H9 (cell line): ENCODE measurements at regions not wholly inside any gene's neighbourhood (a gene's known extent, or its start where the extent isn't known, plus 50 kb on each side); places are given as distances from the start of the nearest gene placed in this dataset.

ENCODE experiments used
- DNase-seq: peaks from one replicate; pipeline ENCODE4 v3.0.0-alpha.2; 2017
- H2AFZ ChIP-seq: one replicate; pipeline ENCODE4 v1.6.1; 2013; ENCODE audit warnings: mild to moderate bottlenecking, low read length, control low read depth, moderate library complexity
- H2AK5ac ChIP-seq: 2 replicates; pipeline ENCODE4 v1.6.1; 2013; ENCODE audit warnings: low read length, control low read depth, mixed read lengths; ENCODE audit not compliant: insufficient read length
- H2BK120ac ChIP-seq: one replicate; pipeline ENCODE4 v1.6.1; 2013; ENCODE audit warnings: low read depth, mild to moderate bottlenecking, low read length, control low read depth, inconsistent platforms; ENCODE audit not compliant: poor library complexity, severe bottlenecking
- H2BK12ac ChIP-seq: 2 replicates; pipeline ENCODE4 v1.6.1; 2013; ENCODE audit warnings: low read length, control low read depth, mixed read lengths, low read depth; ENCODE audit not compliant: insufficient read length
- H2BK15ac ChIP-seq: 2 replicates; pipeline ENCODE4 v1.6.1; 2013; ENCODE audit warnings: low read depth, low read length, control low read depth
- H2BK20ac ChIP-seq: one replicate; pipeline ENCODE4 v1.6.1; 2013; ENCODE audit warnings: low read depth, mild to moderate bottlenecking, low read length, control low read depth, inconsistent platforms; ENCODE audit not compliant: poor library complexity, severe bottlenecking
- H2BK5ac ChIP-seq: 2 replicates; pipeline ENCODE4 v1.6.1; 2013; ENCODE audit warnings: low read length, control low read depth, mixed read lengths; ENCODE audit not compliant: insufficient read length
- H3K14ac ChIP-seq: 2 replicates; pipeline ENCODE4 v1.6.1; 2013; ENCODE audit warnings: low read length, control low read depth; ENCODE audit not compliant: insufficient read depth
- H3K18ac ChIP-seq: 2 replicates; pipeline ENCODE4 v1.6.1; 2013; ENCODE audit warnings: low read depth, mild to moderate bottlenecking, mixed read lengths, low read length, control low read depth; ENCODE audit not compliant: insufficient read length
- H3K23ac ChIP-seq: 2 replicates; pipeline ENCODE4 v1.6.1; 2013; ENCODE audit warnings: low read length, control low read depth, mixed read lengths, low read depth; ENCODE audit not compliant: insufficient read length
- H3K23me2 ChIP-seq: 2 replicates; pipeline ENCODE4 v1.6.1; 2013; ENCODE audit warnings: low read depth, mild to moderate bottlenecking, mixed read lengths, low read length, control low read depth; ENCODE audit not compliant: insufficient read length, poor library complexity, severe bottlenecking
- H3K27ac ChIP-seq: 2 replicates; pipeline ENCODE4 v1.5.1; 2013; ENCODE audit warnings: low read length, control low read depth, mixed read lengths, low read depth; ENCODE audit not compliant: insufficient read length
- H3K27me3 ChIP-seq: 2 replicates; pipeline ENCODE4 v1.6.1; 2013; ENCODE audit warnings: low read length, control low read depth, inconsistent platforms; ENCODE audit not compliant: insufficient read depth
- H3K4ac ChIP-seq: 2 replicates; pipeline ENCODE4 v1.6.1; 2013; ENCODE audit warnings: low read depth, mild to moderate bottlenecking, control low read depth, inconsistent platforms, low read length, moderate library complexity
- H3K4me1 ChIP-seq: 2 replicates; pipeline ENCODE4 v1.6.1; 2013; ENCODE audit warnings: low read length, control low read depth, inconsistent platforms; ENCODE audit not compliant: insufficient read depth
- H3K4me2 ChIP-seq: 2 replicates; pipeline ENCODE4 v1.6.1; 2013; ENCODE audit warnings: low read length, control low read depth, mixed read lengths; ENCODE audit not compliant: insufficient read length, insufficient read depth
- H3K56ac ChIP-seq: 2 replicates; pipeline ENCODE4 v1.6.1; 2013; ENCODE audit warnings: low read depth, mild to moderate bottlenecking, mixed read lengths, low read length, control low read depth; ENCODE audit not compliant: insufficient read length
- H3K79me1 ChIP-seq: 2 replicates; pipeline ENCODE4 v1.6.1; 2013; ENCODE audit warnings: low read depth, mild to moderate bottlenecking, moderate library complexity, low read length, control low read depth, inconsistent platforms; ENCODE audit not compliant: insufficient read depth, poor library complexity, severe bottlenecking
- H3K79me2 ChIP-seq: 2 replicates; pipeline ENCODE4 v1.6.1; 2013; ENCODE audit warnings: low read length, control low read depth, inconsistent platforms; ENCODE audit not compliant: insufficient read depth
- H3K9ac ChIP-seq: 2 replicates; pipeline ENCODE4 v1.6.1; 2013; ENCODE audit warnings: low read length, control low read depth, mixed read lengths; ENCODE audit not compliant: insufficient read length; ENCODE audit errors: extremely low read depth
- H3K9me3 ChIP-seq: one replicate; pipeline ENCODE4 v1.6.1; 2013; ENCODE audit warnings: low read depth, low read length, inconsistent platforms; ENCODE audit not compliant: control insufficient read depth
- H3T11ph ChIP-seq: one replicate; pipeline ENCODE4 v1.6.1; 2013; ENCODE audit warnings: mild to moderate bottlenecking, low read length, control low read depth, inconsistent platforms
- H4K20me1 ChIP-seq: one replicate; pipeline ENCODE4 v1.6.1; 2013; ENCODE audit not compliant: control insufficient read depth, insufficient read length, insufficient read depth
- H4K5ac ChIP-seq: 2 replicates; pipeline ENCODE4 v1.6.1; 2013; ENCODE audit warnings: low read depth, mild to moderate bottlenecking, mixed read lengths, low read length, control low read depth; ENCODE audit not compliant: insufficient read length
- H4K8ac ChIP-seq: replicated peaks from 2 replicates; pipeline ENCODE4 v1.6.1; 2013; ENCODE audit warnings: low read length, control low read depth, mixed read lengths, low read depth; ENCODE audit not compliant: insufficient read length
- H4K91ac ChIP-seq: 2 replicates; pipeline ENCODE4 v1.6.1; 2013; ENCODE audit warnings: low read depth, mild to moderate bottlenecking, moderate library complexity, mixed read lengths, low read length, control low read depth; ENCODE audit not compliant: insufficient read length
- H3K27ac Mint-ChIP-seq, 3 experiments: 2 replicates in 2 of 3; 3 replicates in 1 of 3; pipeline ENCODE4 v1.8.0; 2020 to 2021; ENCODE audit warnings: mixed read lengths in 3 of 3, mild to moderate bottlenecking in 1 of 3, moderate library complexity in 1 of 3
- H3K27me3 Mint-ChIP-seq: 2 replicates; pipeline ENCODE4 v1.8.0; 2021; ENCODE audit warnings: low read depth, mild to moderate bottlenecking, moderate library complexity, mixed read lengths
- H3K36me3 Mint-ChIP-seq, 3 experiments: 2 replicates in 2 of 3; 3 replicates in 1 of 3; pipeline ENCODE4 v1.8.0; 2020 to 2021; ENCODE audit warnings: low read depth in 3 of 3, mixed read lengths in 3 of 3; ENCODE audit not compliant: insufficient read depth in 1 of 3
- H3K4me1 Mint-ChIP-seq, 2 experiments: 2 replicates each; pipeline ENCODE4 v1.8.0; 2020; ENCODE audit warnings: mixed read lengths in 2 of 2
- H3K4me3 Mint-ChIP-seq, 2 experiments: 2 replicates in 1 of 2; 3 replicates in 1 of 2; pipeline ENCODE4 v1.8.0; 2020 to 2021; ENCODE audit warnings: mild to moderate bottlenecking in 2 of 2, mixed read lengths in 2 of 2, moderate library complexity in 1 of 2
- H3K9me3 Mint-ChIP-seq, 2 experiments: 2 replicates in 1 of 2; 3 replicates in 1 of 2; pipeline ENCODE4 v1.8.0; 2020; ENCODE audit warnings: mild to moderate bottlenecking in 2 of 2, mixed read lengths in 2 of 2, moderate library complexity in 1 of 2
- CTCF ChIP-seq: fragments of 200-600 bp; sonication (generic); conservative IDR thresholded peaks from 3 replicates; pipeline ENCODE4 v1.8.0; 2021; ENCODE audit warnings: antibody characterized with exemption, mild to moderate bottlenecking
- WGBS: extraction: QIAGEN DNeasy Blood & Tissue Kit; methylation state at CpG from one replicate; pipeline ENCODE4 v1.1.7; 2013; ENCODE audit warnings: missing lambda C conversion rate, low lambda C conversion rate, mixed read lengths; ENCODE audit not compliant: insufficient read length; ENCODE audit errors: extremely low coverage; 5-methylcytosine and 5-hydroxymethylcytosine counted together

GRCh38 chr11:21727102-21727501 is 465.8 kb upstream of the ANO5 start:
- Mint-ChIP-seq H3K4me3 (no peak overlapping the region), H3K9me3 (peaks cover 0 to 4% of the 10 kb centered on the region in 2 experiments; a peak in 1 of 5 replicates), H3K4me1 (no peaks in the 10 kb centered on the region), H3K36me3 (peaks cover 0 to 7% (median 2%) of the 10 kb centered on the region in 3 experiments; a peak in 2 of 7 replicates), H3K27ac (no peak overlapping the region), H3K27me3 (no peaks in the 10 kb centered on the region)
- H3K23ac ChIP-seq, result no peak overlapping the region
- H3K4me2 ChIP-seq, result no peak overlapping the region
- H2AFZ ChIP-seq, result no peak overlapping the region
- H2BK15ac ChIP-seq, result no peak overlapping the region
- H2AK5ac ChIP-seq, result no peak overlapping the region
- no peak overlapping the region for H2BK12ac ChIP-seq
- H3T11ph ChIP-seq, result no peak overlapping the region
- no peak overlapping the region for H4K5ac ChIP-seq
- TF ChIP-seq CTCF, result no peak
- H3K4ac ChIP-seq, result no peak overlapping the region
- H3K4me1 ChIP-seq, result no peaks in the 10 kb centered on the region
- H3K79me1 ChIP-seq, result no peaks in the 10 kb centered on the region
- no peak overlapping the region for H2BK20ac ChIP-seq
- no peak for DNase-seq
- H3K27me3 ChIP-seq, result no peaks in the 10 kb centered on the region
- no peaks in the 10 kb centered on the region for H3K23me2 ChIP-seq
- no peaks in the 10 kb centered on the region for H3K9me3 ChIP-seq
- no peaks in the 10 kb centered on the region for H3K79me2 ChIP-seq
- WGBS, result no CpG with 5 or more reads among the region's 2 CpGs
- H3K9ac ChIP-seq, result no peak overlapping the region
- H4K8ac ChIP-seq, result no peak overlapping the region
- no peak overlapping the region for H3K27ac ChIP-seq
- H2BK120ac ChIP-seq, result no peak overlapping the region
- no peak overlapping the region for H3K18ac ChIP-seq
- H3K56ac ChIP-seq, result no peak overlapping the region
- no peak overlapping the region for H3K14ac ChIP-seq
- no peak overlapping the region for H4K91ac ChIP-seq
- no peak overlapping the region for H2BK5ac ChIP-seq
- H4K20me1 ChIP-seq, result no peaks in the 10 kb centered on the region
